HCT116 (cell line): ENCODE measurements at regions not wholly inside any gene's neighbourhood (a gene's known extent, or its start where the extent isn't known, plus 50 kb on each side); places are given as distances from the start of the nearest gene placed in this dataset.
"Not testable (repeated sequence)": the region's sequence is repeated elsewhere in the genome, so short reads cannot be mapped to it uniquely, and the experiment has no call there.

Source experiments
- ATAC-seq: fragments of 200-7000 bp; cut with Tn5 transposase; 2 replicates; pipeline ENCODE4 v1.9.1; 2020; ENCODE audit warnings: mild to moderate bottlenecking, moderate library complexity
- BruUV-seq: library from RNA; stranded (reverse); fragments of 400-500 nt; replicated peaks from 2 replicates; lab custom pipeline; 2021; lab: Mats Ljungman, UMichigan
- CTCF ChIA-PET: fragments of 300-600 bp; sonication (Branson Sonifier 250); formaldehyde crosslinking; loops from one replicate; lab custom pipeline; 2021; ENCODE audit warnings: antibody characterized with exemption; lab: Charles Lee
- POLR2A ChIA-PET: fragments of 300-600, 350-600 bp; sonication (Branson Sonifier 250); formaldehyde crosslinking; loops from one replicate; lab custom pipeline; 2021; ENCODE audit warnings: antibody characterized with exemption; lab: Charles Lee
- RAD21 ChIA-PET, 2 experiments: fragments of 300-600 bp; sonication (Branson Sonifier 250); formaldehyde crosslinking; loops; one replicate each; lab custom pipeline; 2023; ENCODE audit warnings: low total read pairs in 2 of 2; ENCODE audit not compliant: uncharacterized antibody in 2 of 2, unreplicated experiment in 2 of 2, low non-redundant PET in 1 of 2; lab: Charles Lee
- DNase-seq: peaks from one replicate; pipeline ENCODE4 v3.0.0-alpha.2; 2010; ENCODE audit warnings: low read depth, low spot score
- H2AFZ ChIP-seq: fragments of 200-600 bp; shearing (Covaris generic), sonication (generic); 2 replicates; pipeline ENCODE4 v1.6.1; 2017; ENCODE audit warnings: low read depth, mixed run types, mixed read lengths, antibody characterized with exemption, low read length; ENCODE audit not compliant: poor library complexity, severe bottlenecking
- H3K27ac ChIP-seq: 2 replicates; pipeline ENCODE4 v1.5.1; 2012; ENCODE audit warnings: low read depth, low read length
- H3K27me3 ChIP-seq: fragments of 200-600 bp; sonication (generic); 2 replicates; pipeline ENCODE4 v1.6.1; 2016; ENCODE audit warnings: mixed run types, low read length, mixed read lengths; ENCODE audit not compliant: insufficient read depth
- H3K36me3 ChIP-seq, 2 experiments: fragments of 200-500 bp in 1 of 2; fragments of 200-600 bp in 1 of 2; sonication (Bioruptor generic) in 1 of 2; sonication (generic) in 1 of 2; 2 replicates each; pipeline versions ENCODE4 v1.5.1 to v1.6.1; 2014 to 2016; ENCODE audit warnings: low read length in 2 of 2, inconsistent platforms in 1 of 2, mixed read lengths in 1 of 2, mixed run types in 1 of 2; ENCODE audit not compliant: insufficient read depth in 2 of 2, control insufficient read depth in 1 of 2
- H3K4me1 ChIP-seq, 2 experiments: fragments of 200-600 bp in 1 of 2; sonication (generic) in 1 of 2; 2 replicates each; pipeline versions ENCODE4 v1.5.1 to v1.6.1; 2012 to 2017; ENCODE audit warnings: low read length in 2 of 2, inconsistent platforms in 1 of 2, mild to moderate bottlenecking in 1 of 2, mixed read lengths in 1 of 2, mixed run types in 1 of 2, moderate library complexity in 1 of 2; ENCODE audit not compliant: insufficient read depth in 2 of 2, control insufficient read depth in 1 of 2
- H3K4me2 ChIP-seq: fragments of 200-600 bp; sonication (generic); 2 replicates; pipeline ENCODE4 v1.6.1; 2017; ENCODE audit warnings: mixed run types, low read length, mixed read lengths
- H3K4me3 ChIP-seq, 2 experiments: fragments of 200-600 bp in 1 of 2; sonication (generic) in 1 of 2; replicated peaks in 1 of 2; 2 replicates each; pipeline ENCODE4 v1.5.1; 2011 to 2016; ENCODE audit warnings: low read length in 2 of 2, control low read depth in 1 of 2, low read depth in 1 of 2, mild to moderate bottlenecking in 1 of 2, mixed read lengths in 1 of 2, mixed run types in 1 of 2
- H3K79me2 ChIP-seq: fragments of 200-600 bp; sonication (generic); 2 replicates; pipeline ENCODE4 v1.6.1; 2017; ENCODE audit warnings: mild to moderate bottlenecking, mixed run types, low read length, moderate library complexity, mixed read lengths; ENCODE audit not compliant: insufficient read depth
- H3K9ac ChIP-seq: fragments of 200-600 bp; sonication (generic); 2 replicates; pipeline ENCODE4 v1.6.1; 2016; ENCODE audit warnings: low read length, mixed read lengths
- H3K9me2 ChIP-seq: fragments of 200-600 bp; sonication (generic), shearing (Covaris generic); 2 replicates; pipeline ENCODE4 v1.6.1; 2017; ENCODE audit warnings: mixed run types, mild to moderate bottlenecking, moderate library complexity; ENCODE audit not compliant: insufficient read depth
- H3K9me3 ChIP-seq, 2 experiments: fragments of 200-500 bp in 1 of 2; fragments of 200-600 bp in 1 of 2; sonication (Bioruptor generic) in 1 of 2; sonication (generic) in 1 of 2; 2 replicates each; pipeline ENCODE4 v1.6.1; 2014 to 2017; ENCODE audit warnings: low read length in 2 of 2, mixed read lengths in 2 of 2, inconsistent platforms in 1 of 2, low read depth in 1 of 2, mild to moderate bottlenecking in 1 of 2, mixed run types in 1 of 2, moderate library complexity in 1 of 2; ENCODE audit not compliant: control insufficient read depth in 1 of 2, insufficient read depth in 1 of 2
- H4K20me1 ChIP-seq: fragments of 200-600 bp; sonication (generic), shearing (Covaris generic); 2 replicates; pipeline ENCODE4 v1.6.1; 2017; ENCODE audit warnings: mixed run types, mild to moderate bottlenecking, moderate library complexity; ENCODE audit not compliant: insufficient read depth
- EGR1 ChIP-seq: IDR thresholded peaks from 2 replicates; pipeline ENCODE4 v1.6.1; 2012; ENCODE audit warnings: low read depth
- intact Hi-C: fragments of 100-400 bp; cut with micrococcal nuclease; formaldehyde crosslinking; loops from 2 replicates; pipeline ENCODE4 v1.10.0; 2022

GRCh38 chr5:172508471-172509404 lies 54.4 kb upstream of the SH3PXD2B start:
- ChIA-PET CTCF (no interaction called here), RAD21 (no interaction called here), POLR2A (no interaction called here)
- no peak for TF ChIP-seq EGR1
- no peak overlapping the region for H3K4me2 ChIP-seq
- no peaks in the 10 kb centered on the region for H3K9me3 ChIP-seq
- no peaks in the 10 kb centered on the region for H3K4me1 ChIP-seq
- no peak for DNase-seq
- no peak overlapping the region for H2AFZ ChIP-seq
- intact Hi-C loops, result no loop called here
- H3K79me2 ChIP-seq, result no peaks in the 10 kb centered on the region
- no peak overlapping the region for H3K4me3 ChIP-seq
- no peaks in the 10 kb centered on the region for H3K36me3 ChIP-seq
- BruUV-seq, result no TSS peak
- H3K27ac ChIP-seq, result no peak overlapping the region
- no peak overlapping the region for H3K9ac ChIP-seq
- H3K9me2 ChIP-seq, result no peaks in the 10 kb centered on the region
- H3K27me3 ChIP-seq, result no peaks in the 10 kb centered on the region
- H4K20me1 ChIP-seq, result no peaks in the 10 kb centered on the region
- ATAC-seq, result no peak

- POLR2A ChIA-PET, H3K9me2 ChIP-seq, H2AFZ ChIP-seq, intact Hi-C loops, ATAC-seq, H3K9me3 ChIP-seq, H3K4me3 ChIP-seq, DNase-seq, RAD21 ChIA-PET, H3K27me3 ChIP-seq, H3K79me2 ChIP-seq, CTCF ChIA-PET, H4K20me1 ChIP-seq, H3K9ac ChIP-seq, H3K36me3 ChIP-seq, BruUV-seq, H3K4me1 ChIP-seq, H3K4me2 ChIP-seq, H3K27ac ChIP-seq: not testable (repeated sequence)
Observed at GRCh38 chr5:172507485-172507884, 53.2 kb upstream of the SH3PXD2B start.
